IPS-18c (cell line): ENCODE measurements at regions not wholly inside any gene's neighbourhood (a gene's known extent, or its start where the extent isn't known, plus 50 kb on each side); places are given as distances from the start of the nearest gene placed in this dataset.
"Not testable (repeated sequence)": the region's sequence is repeated elsewhere in the genome, so short reads cannot be mapped to it uniquely, and the experiment has no call there.

ENCODE experiments used
- H3K4me3 ChIP-seq: 2 replicates; pipeline ENCODE4 v1.7.0; 2013; ENCODE audit warnings: low read depth, mild to moderate bottlenecking, low read length, moderate library complexity; ENCODE audit not compliant: insufficient read depth
- H3K9me3 ChIP-seq: one replicate; pipeline ENCODE4 v1.6.1; 2013; ENCODE audit warnings: mild to moderate bottlenecking, low read length, moderate library complexity; ENCODE audit not compliant: control insufficient read depth, insufficient read depth

DNA sequence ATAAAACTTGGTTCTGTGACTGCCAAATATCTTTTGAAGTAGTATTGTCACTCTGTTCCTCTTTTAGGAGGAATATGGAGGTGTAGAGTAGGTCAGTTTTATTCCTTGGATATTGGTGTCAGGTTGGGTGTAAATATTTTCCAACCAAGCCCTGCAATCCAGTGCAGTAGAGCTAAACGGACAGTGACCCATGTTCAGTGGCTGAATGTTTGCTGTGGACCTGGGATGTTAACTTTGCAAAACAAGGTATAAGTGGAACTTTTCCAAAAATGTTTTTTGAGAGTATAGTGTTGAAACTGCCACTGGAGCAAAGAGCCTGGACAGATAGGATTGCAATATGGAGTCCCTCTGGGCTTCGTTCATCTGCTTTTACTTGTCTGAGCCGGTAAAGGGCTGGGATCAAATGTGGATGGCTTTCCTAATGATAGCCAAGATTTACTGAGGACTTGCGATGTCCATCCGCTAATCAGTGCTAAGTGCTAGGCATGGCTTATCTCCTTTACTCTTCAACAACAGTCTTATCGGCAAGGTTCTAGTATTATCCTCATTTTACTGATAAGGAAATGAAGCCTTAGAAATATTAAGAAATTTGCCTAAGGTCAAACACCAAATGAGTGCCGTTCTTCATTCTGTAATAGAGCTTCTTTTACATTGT, 69.0 kb upstream of the BACH2 start:
- Histone ChIP-seq H3K4me3 (no peak overlapping the region), H3K9me3 (no peaks in the 10 kb centered on the region)

DNA sequence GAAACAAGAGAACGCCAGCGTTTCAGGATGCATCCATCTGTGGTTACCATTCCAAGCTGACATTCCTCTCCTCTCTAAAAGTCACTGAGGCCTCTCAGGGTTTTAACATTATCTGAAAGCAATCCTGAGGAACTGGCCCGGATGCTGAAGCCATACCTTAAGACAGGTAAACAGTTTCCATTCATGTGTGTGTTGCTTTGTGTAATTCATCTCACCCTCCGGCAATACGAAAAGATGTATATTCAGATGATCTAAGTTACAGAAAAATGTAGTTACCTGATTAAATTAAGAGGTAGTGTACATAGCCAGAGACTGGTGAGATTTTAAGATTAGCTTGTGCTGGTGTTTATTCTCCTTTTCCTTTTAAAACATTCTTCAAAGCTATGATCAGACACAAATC, 68.4 kb upstream of the BACH2 start:
- no peak overlapping the region for H3K4me3 ChIP-seq
- H3K9me3 ChIP-seq = no peaks in the 10 kb centered on the region

DNA sequence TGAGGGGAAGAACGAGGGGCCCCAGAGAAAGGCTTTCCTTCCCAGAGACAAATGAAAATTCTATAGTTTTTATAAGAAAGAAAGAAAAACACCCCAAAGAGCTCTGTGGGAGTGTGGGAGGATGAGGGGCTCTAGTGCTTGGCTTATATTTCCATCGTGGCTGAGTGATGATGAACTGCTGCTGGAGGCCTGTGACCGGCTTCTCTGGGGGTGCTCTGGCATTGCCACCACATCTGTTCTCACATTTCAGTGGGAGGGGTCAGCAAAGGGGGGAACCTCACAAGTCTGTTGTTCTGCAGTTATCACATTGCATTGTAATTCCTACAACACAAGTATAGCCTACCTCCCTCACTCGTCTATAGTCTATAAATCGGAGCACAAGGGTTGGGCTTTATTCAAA, 67.6 kb upstream of the BACH2 start:
- H3K4me3 ChIP-seq = no peak overlapping the region
- no peaks in the 10 kb centered on the region for H3K9me3 ChIP-seq

DNA sequence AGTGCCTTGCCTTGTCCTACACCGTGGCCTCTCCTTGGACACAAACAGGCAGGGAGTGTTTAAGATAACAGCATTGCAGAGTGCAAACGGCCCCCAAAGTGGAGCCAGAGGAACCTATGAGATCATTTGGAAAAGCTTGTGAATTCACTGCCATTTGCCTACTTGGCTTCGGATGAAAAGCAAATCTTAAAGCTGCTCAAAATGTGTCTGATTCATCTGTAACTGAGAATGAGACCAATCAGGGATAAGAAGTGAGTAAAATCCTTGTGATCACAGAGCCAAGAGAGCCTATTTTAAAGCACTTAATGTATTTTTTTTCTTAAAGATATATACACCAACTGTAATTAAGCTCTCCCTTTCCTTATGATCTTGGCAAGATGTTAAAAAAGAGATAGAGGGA, 65.7 kb upstream of the BACH2 start:
- Histone ChIP-seq H3K4me3 (no peak overlapping the region), H3K9me3 (no peaks in the 10 kb centered on the region)

DNA sequence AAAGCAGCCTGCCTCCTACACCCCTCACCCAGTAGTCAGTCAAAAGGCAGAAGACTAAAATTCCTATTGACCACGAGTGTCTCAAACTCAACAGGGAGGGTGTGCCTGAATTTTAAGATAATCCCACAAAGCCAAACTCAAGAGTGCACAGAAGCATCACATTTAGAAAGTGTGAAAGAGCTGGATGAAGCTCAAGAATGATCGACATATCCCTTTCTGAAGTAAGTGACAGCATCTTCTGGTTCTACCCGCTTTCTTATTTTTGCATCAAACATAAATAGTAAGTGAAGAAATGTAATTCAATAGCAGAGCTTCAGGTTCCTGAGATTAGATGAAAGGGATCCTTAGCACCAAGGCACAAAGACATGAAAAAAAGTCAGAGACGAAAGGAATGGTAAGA, 64.5 kb upstream of the BACH2 start:
- H3K4me3 ChIP-seq = no peak overlapping the region

DNA sequence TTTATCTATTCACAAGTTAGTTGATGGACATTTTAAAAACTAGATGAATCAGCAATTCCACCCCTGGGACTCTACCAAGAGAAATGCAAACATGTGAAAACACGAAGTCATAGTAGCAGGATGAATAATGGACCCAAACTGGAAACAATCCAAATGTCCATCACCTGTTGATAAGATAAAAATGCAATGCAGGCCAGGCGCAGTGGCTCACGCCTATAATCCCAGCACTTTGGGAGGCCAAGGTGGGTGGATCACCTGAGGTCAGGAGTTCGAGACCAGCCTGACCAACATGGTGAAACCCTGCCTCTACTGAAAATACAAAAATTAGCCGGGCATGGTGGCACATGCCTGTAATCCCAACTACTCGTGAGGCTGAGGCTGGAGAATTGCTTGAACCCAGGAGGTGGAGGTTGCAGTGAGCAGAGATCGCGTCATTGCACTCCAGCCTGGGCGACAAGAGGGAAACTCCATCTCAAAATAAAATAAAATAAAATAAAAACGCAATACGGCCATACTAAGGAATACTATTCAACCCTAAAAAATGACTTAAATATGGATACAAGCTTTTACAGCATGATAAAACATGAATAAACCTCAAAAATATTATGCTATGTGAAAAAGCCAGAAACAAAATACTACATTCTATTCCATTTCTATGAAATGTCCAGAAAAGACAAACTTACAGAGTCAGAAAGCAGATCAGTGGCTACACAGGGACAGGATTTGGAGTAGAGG, 61.6 kb upstream of the BACH2 start:
- H3K9me3 ChIP-seq = not testable (repeated sequence)

More for the DNA sequence above, 64.5 kb upstream of the BACH2 start:
- no peaks in the 10 kb centered on the region for H3K9me3 ChIP-seq

DNA sequence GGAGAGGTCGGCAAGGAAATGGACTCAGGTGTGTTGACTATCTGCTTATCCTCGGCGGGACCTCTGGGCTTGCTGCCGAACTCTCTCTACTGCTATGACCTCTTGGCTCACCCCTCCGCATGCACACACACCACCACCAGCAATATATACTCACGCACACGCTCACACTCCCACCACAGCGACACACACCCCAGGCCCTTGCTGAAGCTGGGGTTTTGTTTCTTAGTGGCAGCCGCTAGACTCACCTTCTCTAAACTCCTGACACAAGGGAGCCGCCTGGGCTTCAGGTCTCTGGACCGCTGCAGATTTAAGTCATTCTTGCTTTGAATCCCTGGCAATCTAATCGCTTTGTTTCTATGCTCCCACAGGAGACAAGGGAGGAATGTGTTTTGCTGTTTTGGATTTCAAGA, 59.4 kb upstream of the BACH2 start:
- Histone ChIP-seq H3K4me3 (no peak overlapping the region), H3K9me3 (no peaks in the 10 kb centered on the region)

More for the DNA sequence above, 61.6 kb upstream of the BACH2 start:
- not testable (repeated sequence) for H3K4me3 ChIP-seq

DNA sequence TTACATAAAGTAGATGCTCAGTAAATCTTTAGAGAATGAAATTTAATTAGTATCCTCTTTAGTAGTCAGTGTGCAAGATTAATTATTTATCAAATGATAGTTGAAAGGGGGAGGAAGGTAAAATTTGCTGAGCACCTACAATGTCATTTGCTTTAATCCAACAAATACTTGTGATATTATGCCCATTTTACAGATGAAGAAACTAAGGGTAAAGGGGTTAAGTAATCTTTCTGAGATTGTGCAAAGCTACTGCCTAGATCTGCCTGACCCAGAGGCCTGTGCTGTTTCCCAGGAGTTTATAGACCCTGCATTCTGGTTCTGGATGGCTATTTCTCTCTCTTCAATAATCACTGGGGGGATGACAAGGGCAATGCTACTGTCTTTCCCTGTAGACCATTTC, 58.3 kb upstream of the BACH2 start:
- Histone ChIP-seq H3K4me3 (no peak overlapping the region), H3K9me3 (no peaks in the 10 kb centered on the region)

DNA sequence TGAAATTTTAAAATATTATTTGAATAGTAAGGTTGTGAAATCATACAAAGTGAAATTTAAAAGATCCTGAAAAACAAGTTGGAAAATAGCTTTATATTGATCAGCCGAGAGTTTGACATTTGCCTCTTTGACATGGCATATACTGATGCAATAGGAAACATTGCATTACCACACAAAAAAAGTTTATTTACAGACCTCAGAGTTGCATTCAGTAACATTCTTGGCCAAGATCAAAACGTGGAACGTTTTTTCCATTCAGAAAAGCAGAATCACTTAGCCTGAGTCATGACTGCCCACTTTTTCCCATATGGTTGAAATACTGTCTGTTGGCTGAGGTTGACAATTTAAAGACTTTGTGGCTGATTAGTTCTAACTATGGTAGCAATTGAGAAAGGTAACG, 55.1 kb upstream of the BACH2 start:
- H3K4me3 ChIP-seq = no peak overlapping the region

DNA sequence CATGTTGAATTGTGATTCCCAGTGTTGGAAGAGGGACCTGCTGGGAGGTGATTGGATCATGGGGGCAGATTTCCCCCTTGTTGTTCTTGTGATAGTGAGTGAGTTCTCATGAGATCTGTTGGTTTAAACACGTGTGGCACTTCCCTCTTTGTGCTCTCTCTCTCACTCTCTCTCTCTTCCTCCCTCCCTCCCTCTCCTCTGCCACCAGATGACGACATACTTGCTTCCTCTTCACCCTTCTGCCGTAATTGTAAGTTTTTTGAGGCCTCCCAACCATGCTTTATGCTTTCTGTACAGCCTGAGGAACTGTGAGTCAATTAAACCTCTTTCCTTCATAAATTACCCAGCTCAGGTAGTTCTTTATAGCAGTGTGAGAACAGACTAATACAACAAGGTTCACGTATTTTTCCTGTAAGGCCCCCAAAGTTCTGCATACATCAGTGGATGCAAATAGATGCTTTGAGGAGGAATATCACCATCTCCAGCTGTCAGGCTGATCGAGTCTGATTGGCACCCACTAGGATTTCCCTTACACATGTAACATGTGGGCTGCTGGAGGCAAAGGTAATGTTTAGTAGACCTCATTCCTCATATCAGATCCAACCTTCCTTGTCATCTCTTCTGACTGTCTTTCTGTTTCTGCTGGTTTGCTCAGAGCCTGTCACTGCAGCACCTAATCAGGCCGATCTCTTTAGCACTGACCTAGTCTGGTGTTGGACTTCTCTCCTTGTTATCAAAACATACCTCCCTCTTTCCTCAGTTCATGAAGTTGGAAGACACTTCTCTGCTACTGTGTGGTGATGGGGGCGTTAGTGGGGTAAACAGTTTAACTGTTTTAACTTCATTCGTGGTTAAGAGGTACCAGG, 54.3 kb upstream of the BACH2 start:
- H3K4me3 ChIP-seq = no peak overlapping the region
- no peaks in the 10 kb centered on the region for H3K9me3 ChIP-seq

More for the DNA sequence above, 55.1 kb upstream of the BACH2 start:
- no peaks in the 10 kb centered on the region for H3K9me3 ChIP-seq

DNA sequence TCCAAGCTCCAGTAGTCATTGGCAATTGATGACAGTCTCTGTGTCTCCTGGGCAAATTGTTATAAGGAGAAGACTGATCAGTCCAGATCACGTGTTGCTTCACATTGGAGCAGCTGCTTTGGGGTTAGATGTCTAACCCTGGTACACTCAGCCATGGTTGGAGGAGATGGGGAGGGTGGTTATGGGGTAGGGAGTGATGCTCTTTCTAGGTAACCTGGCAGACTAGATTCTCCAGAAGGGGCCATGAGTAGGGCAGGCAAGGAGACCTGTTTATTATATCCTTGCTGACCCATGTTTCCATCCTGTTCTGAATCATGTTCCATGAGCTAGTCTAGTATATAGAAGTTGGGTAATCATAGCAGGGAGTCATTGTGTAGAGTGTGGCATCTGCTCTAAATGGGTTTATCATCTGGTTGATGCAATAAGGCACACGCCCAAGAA, 50.8 kb upstream of the BACH2 start:
- no peak overlapping the region for H3K4me3 ChIP-seq
- H3K9me3 ChIP-seq = no peaks in the 10 kb centered on the region

DNA sequence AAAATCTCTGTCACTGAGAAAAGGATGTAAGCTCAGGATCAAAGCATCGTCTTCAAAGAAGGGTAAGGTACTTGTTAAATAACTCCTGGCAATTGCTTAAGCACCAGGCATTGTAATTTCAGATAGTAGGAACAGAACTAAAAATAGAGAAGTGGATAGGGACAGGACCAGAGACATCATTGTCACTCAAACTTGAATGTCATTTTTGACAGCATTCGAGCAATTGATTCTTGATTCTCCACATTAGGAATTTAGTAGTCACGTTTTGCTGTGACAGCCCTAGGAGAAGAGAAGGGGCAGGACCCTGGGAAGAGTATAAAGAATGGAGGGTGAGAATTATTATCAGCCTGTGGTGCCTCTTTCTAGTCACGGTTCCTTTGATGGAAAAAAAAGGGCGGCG, 50.1 kb upstream of the BACH2 start:
- Histone ChIP-seq H3K9me3 (no peaks in the 10 kb centered on the region), H3K4me3 (no peak overlapping the region)
